ENCODE measurements at regions not wholly inside any gene's neighbourhood (a gene's known extent, or its start where the extent isn't known, plus 50 kb on each side); places are given as distances from the start of the nearest gene placed in this dataset.
A peak's percentile ranks its signal among the peaks of the same experiment; 100 is the strongest.

- Histone ChIP-seq H3K36me3 (no peaks in the 10 kb centered on the region), H3K4me1 (peaks cover 10 to 46% (median 23%) of the 10 kb centered on the region in 10 experiments), H3K9ac (no peak overlapping the region), H4K20me1 (no peaks in the 10 kb centered on the region), H3K27ac (no peak overlapping the region), H3K4me3 (no peak overlapping the region), H3K4me2 (no peak overlapping the region), H3K9me3 (replicated peaks in 1 of 11) (no peaks in the 10 kb centered on the region), H3K27me3 (no peaks in the 10 kb centered on the region)
- no peak for TF ChIP-seq Cebpa-rat (IDR thresholded peaks at IDR 0.05)
Observed at GRCh38 chr12:116384175-116384574, 106.7 kb upstream of the MED13L start.

- H3K4me2 ChIP-seq = peak overlapping the region; percentile 4 to 62 (median 36); a peak in 16 of 22 replicates
- H3K9ac ChIP-seq = no peak overlapping the region
- peak overlapping the region in 4 of 11 experiments; percentile 9 to 45 (median 32); a peak in 4 of 22 replicates for H3K27ac ChIP-seq
Observed at GRCh38 chr12:116384691-116385485, 107.4 kb upstream of the MED13L start.

GRCh38 chr12:116385486-116386217 is 108.2 kb upstream of the MED13L start:
- Histone ChIP-seq H4K20me1 (no peaks in the 10 kb centered on the region), H3K27me3 (no peaks in the 10 kb centered on the region), H3K27ac (peak overlapping the region in 5 of 11 experiments; percentile 9 to 45 (median 27); a peak in 5 of 22 replicates), H3K9ac (no peak overlapping the region), H3K4me3 (no peak overlapping the region), H3K9me3 (replicated peaks in 1 of 11) (peaks cover 0 to 2% (median under 1%) of the 10 kb centered on the region in 11 experiments; a peak in 8 of 22 replicates), H3K4me2 (peak overlapping the region; percentile 4 to 62 (median 36); a peak in 16 of 22 replicates), H3K4me1 (peaks cover 10 to 32% (median 23%) of the 10 kb centered on the region in 10 experiments), H3K36me3 (no peaks in the 10 kb centered on the region)
- no peak for TF ChIP-seq Cebpa-rat (IDR thresholded peaks at IDR 0.05)

More at GRCh38 chr12:116384691-116385485, 107.4 kb upstream of the MED13L start:
- Histone ChIP-seq H4K20me1 (no peaks in the 10 kb centered on the region), H3K4me3 (no peak overlapping the region), H3K4me1 (peaks cover 10 to 39% (median 23%) of the 10 kb centered on the region in 10 experiments), H3K9me3 (replicated peaks in 1 of 11) (no peaks in the 10 kb centered on the region), H3K27me3 (no peaks in the 10 kb centered on the region), H3K36me3 (no peaks in the 10 kb centered on the region)
- no peak for TF ChIP-seq Cebpa-rat (IDR thresholded peaks at IDR 0.05)

GRCh38 chr12:116389326-116389725 is 111.8 kb upstream of the MED13L start:
- peaks cover 8 to 17% (median 14%) of the 10 kb centered on the region in 10 experiments for H3K4me1 ChIP-seq
- no peaks in the 10 kb centered on the region for H3K27me3 ChIP-seq
- H3K4me3 ChIP-seq = no peak overlapping the region
- H3K27ac ChIP-seq = no peak overlapping the region
- H3K36me3 ChIP-seq = no peaks in the 10 kb centered on the region
- no peaks in the 10 kb centered on the region for H4K20me1 ChIP-seq
- TF ChIP-seq Cebpa-rat (IDR thresholded peaks at IDR 0.05) = no peak
- no peak overlapping the region for H3K4me2 ChIP-seq
- H3K9ac ChIP-seq = no peak overlapping the region
- peaks cover 0 to 13% (median 9%) of the 10 kb centered on the region in 11 experiments; a peak in 12 of 22 replicates for H3K9me3 ChIP-seq (replicated peaks in 1 of 11)

- no peak overlapping the region for H3K27ac ChIP-seq
- H3K9ac ChIP-seq = no peak overlapping the region
- TF ChIP-seq Cebpa-rat (IDR thresholded peaks at IDR 0.05) = no peak
- no peaks in the 10 kb centered on the region for H3K27me3 ChIP-seq
- H3K4me2 ChIP-seq = no peak overlapping the region
- no peaks in the 10 kb centered on the region for H3K36me3 ChIP-seq
- H4K20me1 ChIP-seq = no peaks in the 10 kb centered on the region
- H3K4me1 ChIP-seq = peaks cover 6 to 10% (median 9%) of the 10 kb centered on the region in 10 experiments
- peaks cover 0 to 13% (median 9%) of the 10 kb centered on the region in 11 experiments; a peak in 12 of 22 replicates for H3K9me3 ChIP-seq (replicated peaks in 1 of 11)
- H3K4me3 ChIP-seq = no peak overlapping the region
Observed at GRCh38 chr12:116389990-116390389, 112.5 kb upstream of the MED13L start.

- no peak overlapping the region for H3K4me3 ChIP-seq
- H3K9ac ChIP-seq = no peak overlapping the region
- H3K27me3 ChIP-seq = no peaks in the 10 kb centered on the region
- no peak overlapping the region for H3K27ac ChIP-seq
- H3K9me3 ChIP-seq (replicated peaks in 1 of 11) = peaks cover 0 to 13% (median 9%) of the 10 kb centered on the region in 11 experiments; a peak in 12 of 22 replicates
- H3K36me3 ChIP-seq = no peaks in the 10 kb centered on the region
- no peak overlapping the region for H3K4me2 ChIP-seq
- no peaks in the 10 kb centered on the region for H4K20me1 ChIP-seq
- TF ChIP-seq Cebpa-rat (IDR thresholded peaks at IDR 0.05) = no peak
- peaks cover under 1 to 7% (median 2%) of the 10 kb centered on the region in 10 experiments; a peak in 19 of 20 replicates for H3K4me1 ChIP-seq
Observed at GRCh38 chr12:116390401-116391335, 113.2 kb upstream of the MED13L start.

GRCh38 chr12:116391501-116391900 is 114.0 kb upstream of the MED13L start:
- no peak overlapping the region for H3K27ac ChIP-seq
- no peak for TF ChIP-seq Cebpa-rat (IDR thresholded peaks at IDR 0.05)
- H3K9ac ChIP-seq = no peak overlapping the region
- peaks cover 0 to 6% (median 0%) of the 10 kb centered on the region in 10 experiments; a peak in 3 of 20 replicates for H3K4me1 ChIP-seq
- H3K27me3 ChIP-seq = no peaks in the 10 kb centered on the region
- H4K20me1 ChIP-seq = no peaks in the 10 kb centered on the region
- no peak overlapping the region for H3K4me3 ChIP-seq
- H3K9me3 ChIP-seq (replicated peaks in 1 of 11) = peaks cover 2 to 17% (median 11%) of the 10 kb centered on the region in 11 experiments; a peak in 15 of 22 replicates
- no peaks in the 10 kb centered on the region for H3K36me3 ChIP-seq
- H3K4me2 ChIP-seq = no peak overlapping the region

- Histone ChIP-seq H3K9ac (no peak overlapping the region), H3K27me3 (no peaks in the 10 kb centered on the region), H3K4me1 (peaks cover 0 to 6% (median 0%) of the 10 kb centered on the region in 10 experiments; a peak in 3 of 20 replicates), H3K9me3 (replicated peaks in 1 of 11) (peaks cover 6 to 22% (median 12%) of the 10 kb centered on the region in 11 experiments; a peak in 18 of 22 replicates), H4K20me1 (no peaks in the 10 kb centered on the region), H3K4me2 (no peak overlapping the region), H3K27ac (no peak overlapping the region), H3K4me3 (no peak overlapping the region), H3K36me3 (no peaks in the 10 kb centered on the region)
- no peak for TF ChIP-seq Cebpa-rat (IDR thresholded peaks at IDR 0.05)
Observed at GRCh38 chr12:116392061-116392460, 114.6 kb upstream of the MED13L start.
